Body of pancreas (tissue), 4 donors: ENCODE measurements at regions not wholly inside any gene's neighbourhood (a gene's known extent, or its start where the extent isn't known, plus 50 kb on each side); places are given as distances from the start of the nearest gene placed in this dataset.

Experiments used
- ATAC-seq: fragments of 150-250 bp; one replicate; pipeline ENCODE4 v1.9.1; 2016
- DNase-seq, 4 donors: peaks; one replicate each; pipeline ENCODE4 v3.0.0-alpha.2; 2019
- H3K27ac ChIP-seq, 4 donors: fragments of 200-600 bp; sonication (generic); 1 replicate in 3 of 4; 2 replicates in 1 of 4; pipeline versions ENCODE4 v1.5.1 to v1.6.1; 2016 to 2019; ENCODE audit warnings: mild to moderate bottlenecking in 1 of 4, mixed read lengths in 1 of 4, moderate library complexity in 1 of 4
- H3K27me3 ChIP-seq, 2 donors: fragments of 200-600 bp; sonication (generic); one replicate each; pipeline ENCODE4 v1.6.0; 2016; ENCODE audit warnings: mild to moderate bottlenecking in 1 of 2
- H3K36me3 ChIP-seq, 2 donors: fragments of 200-600 bp; sonication (generic); replicated peaks in 1 of 2; 2 replicates each; pipeline ENCODE4 v1.5.1; 2016; ENCODE audit warnings: low read depth in 2 of 2; ENCODE audit not compliant: insufficient read depth in 1 of 2
- H3K4me1 ChIP-seq: fragments of 200-600 bp; sonication (generic); one replicate; pipeline ENCODE4 v1.6.0; 2016
- H3K4me3 ChIP-seq, 2 donors: fragments of 200-600 bp; sonication (generic); 1 replicate in 1 of 2; 2 replicates in 1 of 2; pipeline ENCODE4 v1.5.1; 2016 to 2019
- H3K9me3 ChIP-seq, 3 donors: fragments of 200-600 bp; sonication (generic); 1 replicate in 2 of 3; 2 replicates in 1 of 3; pipeline ENCODE4 v1.5.1; 2016
- POLR2A ChIP-seq, 3 donors: fragments of 450-650 bp; IDR thresholded peaks; one replicate each; pipeline ENCODE4 v1.6.1; 2016; ENCODE audit warnings: antibody characterized with exemption in 3 of 3, mild to moderate bottlenecking in 2 of 3
- WGBS, 2 donors: methylation state at CpG; one replicate each; pipeline ENCODE4 v1.1.5; 2017; 5-methylcytosine and 5-hydroxymethylcytosine counted together
- intact Hi-C: fragments of 100-400 bp; cut with DNase I; formaldehyde crosslinking; loops from one replicate; pipeline ENCODE4 v1.15.1; 2023
- TF ChIP-seq, protein P1 (sequence below), 7 experiments: fragments of 450-650 bp in 4 of 7; fragments of 200-600 bp in 3 of 7; sonication (generic) in 3 of 7; IDR thresholded peaks; one replicate each; pipeline ENCODE4 v1.5.1; 2016 to 2019; ENCODE audit warnings: antibody characterized with exemption in 7 of 7

DNA sequence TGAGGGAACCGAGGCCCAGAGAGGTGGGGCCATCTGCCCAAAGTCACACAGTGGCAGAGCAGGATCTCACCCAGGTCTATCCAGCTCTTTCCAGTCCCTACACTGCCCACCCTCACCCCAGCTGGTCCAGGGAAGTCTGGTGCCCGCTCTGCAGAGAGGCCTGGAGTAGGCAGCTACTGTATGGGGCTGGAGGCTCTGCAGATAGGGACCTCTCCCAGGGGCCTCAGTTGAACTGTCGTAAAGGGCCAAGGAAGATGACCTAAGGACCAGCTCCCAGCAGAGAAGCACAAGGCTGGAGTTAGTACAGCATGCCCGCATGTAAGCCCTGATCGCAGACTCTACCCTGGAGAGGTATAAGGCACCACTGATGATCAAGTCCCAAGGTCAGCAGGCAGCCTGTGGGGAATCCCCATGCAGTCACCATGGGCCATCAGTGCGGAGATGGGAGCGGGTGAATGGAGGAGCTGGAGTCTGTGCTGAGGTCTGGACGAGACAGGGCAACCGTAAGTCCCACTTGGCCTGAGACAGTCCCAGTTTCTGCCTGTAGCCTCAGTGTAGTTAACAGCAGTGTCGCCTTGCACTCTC lies 320.2 kb downstream of the MATN1 start:
- WGBS, 2 donors = 89 to 100% methylated on average over 4 to 10 of the region's 10 CpGs
- Histone ChIP-seq H3K4me1 (no peaks in the 10 kb centered on the region), H3K27ac (no peak overlapping the region), H3K36me3 (no peaks in the 10 kb centered on the region), H3K4me3 (no peak overlapping the region), H3K9me3 (no peaks in the 10 kb centered on the region), H3K27me3 (no peaks in the 10 kb centered on the region)
- no peak for TF ChIP-seq POLR2A (IDR thresholded peaks at IDR 0.05)
- TF ChIP-seq, protein P1, sequence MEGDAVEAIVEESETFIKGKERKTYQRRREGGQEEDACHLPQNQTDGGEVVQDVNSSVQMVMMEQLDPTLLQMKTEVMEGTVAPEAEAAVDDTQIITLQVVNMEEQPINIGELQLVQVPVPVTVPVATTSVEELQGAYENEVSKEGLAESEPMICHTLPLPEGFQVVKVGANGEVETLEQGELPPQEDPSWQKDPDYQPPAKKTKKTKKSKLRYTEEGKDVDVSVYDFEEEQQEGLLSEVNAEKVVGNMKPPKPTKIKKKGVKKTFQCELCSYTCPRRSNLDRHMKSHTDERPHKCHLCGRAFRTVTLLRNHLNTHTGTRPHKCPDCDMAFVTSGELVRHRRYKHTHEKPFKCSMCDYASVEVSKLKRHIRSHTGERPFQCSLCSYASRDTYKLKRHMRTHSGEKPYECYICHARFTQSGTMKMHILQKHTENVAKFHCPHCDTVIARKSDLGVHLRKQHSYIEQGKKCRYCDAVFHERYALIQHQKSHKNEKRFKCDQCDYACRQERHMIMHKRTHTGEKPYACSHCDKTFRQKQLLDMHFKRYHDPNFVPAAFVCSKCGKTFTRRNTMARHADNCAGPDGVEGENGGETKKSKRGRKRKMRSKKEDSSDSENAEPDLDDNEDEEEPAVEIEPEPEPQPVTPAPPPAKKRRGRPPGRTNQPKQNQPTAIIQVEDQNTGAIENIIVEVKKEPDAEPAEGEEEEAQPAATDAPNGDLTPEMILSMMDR (IDR thresholded peaks at IDR 0.05) = no peak
- intact Hi-C loops = no loop called here
- no peak for DNase-seq
- ATAC-seq = no peak

DNA sequence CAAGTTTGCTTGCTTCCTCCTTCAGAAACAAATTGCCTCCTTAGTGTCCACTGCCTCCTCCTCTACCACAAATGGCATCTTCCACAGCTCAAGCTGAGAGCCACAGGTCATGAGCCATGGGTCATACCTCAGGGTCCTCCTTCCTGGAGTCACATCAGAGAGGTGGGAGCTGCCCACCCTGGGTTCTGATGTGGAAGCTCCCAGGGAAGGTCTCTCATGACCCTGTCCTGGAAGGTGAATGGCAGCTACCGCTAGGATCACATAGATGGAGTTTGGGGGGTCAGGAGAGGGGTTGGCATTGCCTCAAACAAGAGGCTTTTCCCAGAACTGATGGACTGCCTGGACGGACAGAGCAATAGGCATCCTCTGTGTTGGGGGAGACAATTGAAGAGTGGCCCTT lies 321.4 kb downstream of the MATN1 start:
- DNase-seq (no peak), ATAC-seq (no peak)
- Histone ChIP-seq H3K4me1 (no peaks in the 10 kb centered on the region), H3K27me3 (no peaks in the 10 kb centered on the region), H3K9me3 (no peaks in the 10 kb centered on the region), H3K27ac (no peak overlapping the region), H3K36me3 (no peaks in the 10 kb centered on the region), H3K4me3 (no peak overlapping the region)
- intact Hi-C loops = no loop called here
- 65 to 67% methylated on average over 2 of the region's 2 CpGs for WGBS, 2 donors
- TF ChIP-seq POLR2A (IDR thresholded peaks at IDR 0.05) = no peak
- TF ChIP-seq, protein P1 (IDR thresholded peaks at IDR 0.05) = no peak

DNA sequence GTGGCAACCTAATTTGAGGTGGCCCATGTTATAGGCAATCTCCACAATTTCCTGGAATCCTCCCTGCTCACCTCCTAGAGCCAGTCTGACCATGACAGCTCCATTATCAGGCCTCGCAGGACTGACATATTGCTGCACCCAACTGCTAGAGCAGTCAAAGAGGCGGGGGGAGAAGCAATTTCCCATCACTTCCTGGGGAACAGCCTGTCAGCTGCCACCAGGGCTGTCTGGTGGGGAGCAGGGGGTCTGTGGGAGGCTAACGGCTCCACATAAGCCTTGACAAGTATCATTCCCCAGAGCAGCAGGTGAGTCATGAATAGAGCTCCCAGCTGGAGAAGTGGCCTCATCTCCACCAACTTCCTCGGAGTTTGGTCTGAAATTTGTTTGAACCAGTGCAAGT lies 322.9 kb downstream of the MATN1 start:
- Histone ChIP-seq H3K4me1 (no peaks in the 10 kb centered on the region), H3K9me3 (no peaks in the 10 kb centered on the region), H3K27ac (no peak overlapping the region), H3K27me3 (no peaks in the 10 kb centered on the region), H3K36me3 (no peaks in the 10 kb centered on the region), H3K4me3 (no peak overlapping the region)
- DNase-seq (no peak), ATAC-seq (no peak)
- TF ChIP-seq, protein P1 (IDR thresholded peaks at IDR 0.05) = no peak
- no peak for TF ChIP-seq POLR2A (IDR thresholded peaks at IDR 0.05)
- intact Hi-C loops = no loop called here
- WGBS, 2 donors = 54 to 70% methylated on average over 4 of the region's 4 CpGs

DNA sequence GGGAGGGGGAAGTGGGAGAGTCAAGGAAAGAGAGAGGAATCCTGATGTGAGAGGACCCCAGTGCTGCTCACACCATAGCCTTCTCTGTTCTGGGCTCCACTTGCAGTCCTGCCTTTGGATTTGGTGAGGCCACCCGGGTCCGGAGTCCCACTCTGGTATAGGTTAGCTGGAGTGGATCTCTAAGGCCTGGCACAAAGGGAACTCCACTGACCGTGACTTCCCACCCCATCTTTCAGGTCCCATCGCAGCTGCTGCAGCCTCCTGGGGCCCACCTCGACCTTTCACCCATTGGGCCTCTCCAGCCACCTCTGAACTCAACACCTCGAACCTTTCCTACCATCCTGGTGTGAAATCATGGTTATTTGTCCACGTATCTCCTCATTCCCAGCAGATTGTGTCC lies 324.4 kb downstream of the MATN1 start:
- H3K27me3 ChIP-seq = no peaks in the 10 kb centered on the region
- no peaks in the 10 kb centered on the region for H3K36me3 ChIP-seq
- no peak overlapping the region for H3K4me3 ChIP-seq
- ATAC-seq = no peak
- no peaks in the 10 kb centered on the region for H3K9me3 ChIP-seq
- no peak overlapping the region for H3K27ac ChIP-seq
- DNase-seq = no peak
- intact Hi-C loops = no loop called here
- TF ChIP-seq, protein P1 (IDR thresholded peaks at IDR 0.05) = no peak
- TF ChIP-seq POLR2A (IDR thresholded peaks at IDR 0.05) = no peak
- WGBS, 2 donors = 75 to 77% methylated on average over 7 of the region's 7 CpGs
- H3K4me1 ChIP-seq = no peaks in the 10 kb centered on the region

DNA sequence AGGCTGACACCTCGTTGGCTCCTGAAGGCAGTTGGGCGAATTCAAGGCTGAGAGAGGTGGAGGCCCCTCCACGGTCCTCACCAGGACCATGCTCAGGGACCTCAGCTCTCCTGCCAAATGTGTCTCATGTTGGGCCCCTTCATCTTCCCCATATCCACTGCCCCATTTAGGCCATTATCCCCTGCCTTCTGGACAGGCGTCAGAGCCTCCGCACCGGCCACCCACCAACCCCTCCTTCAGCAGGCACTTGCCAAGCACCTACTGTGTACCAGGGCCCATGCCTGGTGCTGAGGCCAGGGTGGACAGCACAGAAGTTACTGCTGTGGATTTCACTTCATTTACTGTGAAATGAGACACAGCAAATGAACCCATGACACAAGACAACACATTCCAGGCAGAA lies 325.8 kb downstream of the MATN1 start:
- intact Hi-C loops = no loop called here
- no peak overlapping the region for H3K27ac ChIP-seq
- DNase-seq = no peak

More for the DNA sequence above, 325.8 kb downstream of the MATN1 start:
- no peaks in the 10 kb centered on the region for H3K4me1 ChIP-seq
- H3K27me3 ChIP-seq = no peaks in the 10 kb centered on the region
- ATAC-seq = no peak
- 79 to 83% methylated on average over 6 of the region's 6 CpGs for WGBS, 2 donors
- no peaks in the 10 kb centered on the region for H3K36me3 ChIP-seq
- H3K9me3 ChIP-seq = no peaks in the 10 kb centered on the region
- TF ChIP-seq POLR2A (IDR thresholded peaks at IDR 0.05) = no peak
- TF ChIP-seq, protein P1 (IDR thresholded peaks at IDR 0.05) = no peak
- H3K4me3 ChIP-seq = no peak overlapping the region
